ENCODE measurements at regions not wholly inside any gene's neighbourhood (a gene's known extent, or its start where the extent isn't known, plus 50 kb on each side); places are given as distances from the start of the nearest gene placed in this dataset.

- TF ChIP-seq CTCF (conservative IDR thresholded peaks at IDR 0.05) (no peak), EZH2 (IDR thresholded peaks at IDR 0.05; ENCODE audit: low read depth) (no peak)
Observed at GRCh38 chr12:34396861-34397590, 374.7 kb downstream of the ALG10 start.
